A549 (cell line): ENCODE measurements at regions not wholly inside any gene's neighbourhood (a gene's known extent, or its start where the extent isn't known, plus 50 kb on each side); places are given as distances from the start of the nearest gene placed in this dataset.

Experiments
- EHF ChIP-seq: fragments of 250-450 bp; sonication (Bioruptor Pico); IDR thresholded peaks from 2 replicates; pipeline ENCODE4 v1.5.0; 2020; ENCODE audit warnings: mild to moderate bottlenecking
- ELK1 ChIP-seq: fragments of 150-350 bp; IDR thresholded peaks from 2 replicates; pipeline ENCODE4 v1.6.1; 2014; ENCODE audit warnings: low read depth, mild to moderate bottlenecking, low read length
- MAFK ChIP-seq: fragments of 450-650 bp; IDR thresholded peaks from 2 replicates; pipeline ENCODE4 v1.6.1; 2014; ENCODE audit not compliant: partially characterized antibody
- MYC ChIP-seq: IDR thresholded peaks from 2 replicates; pipeline ENCODE4 v1.6.1; 2012; ENCODE audit warnings: mild to moderate bottlenecking, inconsistent platforms, low read length, improper control_type of control experiment, borderline replicate concordance
- NFE2L2 ChIP-seq: fragments of 150-350 bp; conservative IDR thresholded peaks from 2 replicates; pipeline ENCODE4 v1.6.1; 2014; ENCODE audit warnings: low read length
- NPAS2 ChIP-seq: fragments of 250-450 bp; sonication (Bioruptor Pico); IDR thresholded peaks from 2 replicates; pipeline ENCODE4 v1.8.0; 2022; ENCODE audit warnings: mild to moderate bottlenecking, moderate library complexity, borderline replicate concordance
- USF2 ChIP-seq: fragments of 450-650 bp; IDR thresholded peaks from 2 replicates; pipeline ENCODE4 v1.6.1; 2014; ENCODE audit warnings: antibody characterized with exemption

- TF ChIP-seq NFE2L2 (peak; percentile 94), ELK1 (no peak), MAFK (peak; percentile 98), EHF (CRISPR knock-in tag) (peak; percentile 98), NPAS2 (peak; percentile 81), MYC (no peak), USF2 (no peak)
Observed at GRCh38 chr7:104963991-104964385, 50.0 kb upstream of the KMT2E start (continued).
